Caco-2 (cell line): ENCODE measurements at regions not wholly inside any gene's neighbourhood (a gene's known extent, or its start where the extent isn't known, plus 50 kb on each side); places are given as distances from the start of the nearest gene placed in this dataset.

Source experiments
- BruUV-seq: library from RNA; stranded (reverse); fragments of 400-500 nt; replicated peaks from 2 replicates; lab custom pipeline; 2021; lab: Mats Ljungman, UMichigan
- CTCF ChIA-PET: fragments of 300-600 bp; sonication (Branson Sonifier 250); formaldehyde crosslinking; loops from one replicate; lab custom pipeline; 2022; ENCODE audit warnings: antibody characterized with exemption; lab: Charles Lee
- POLR2A ChIA-PET: fragments of 300-600 bp; sonication (Branson Sonifier 250); formaldehyde crosslinking; loops from one replicate; lab custom pipeline; 2022; ENCODE audit warnings: antibody characterized with exemption; lab: Charles Lee
- DNase-seq, 2 experiments: peaks; one replicate each; pipeline versions ENCODE4 v3.0.0 to v3.0.0-alpha.2; 2020 to 2022
- H3K27me3 ChIP-seq: replicated peaks from 2 replicates; pipeline ENCODE4 v1.6.0; 2011; ENCODE audit warnings: low read length; ENCODE audit not compliant: control insufficient read depth, insufficient read depth
- H3K36me3 ChIP-seq: 2 replicates; pipeline ENCODE4 v1.5.1; 2011; ENCODE audit warnings: low read length; ENCODE audit not compliant: control insufficient read depth, insufficient read depth
- H3K4me1 ChIP-seq: fragments of 250-450 bp; sonication (Bioruptor Pico); 2 replicates; pipeline ENCODE4 v1.5.1; 2020; ENCODE audit warnings: mild to moderate bottlenecking
- H3K4me3 ChIP-seq: 2 replicates; pipeline ENCODE4 v1.5.1; 2011; ENCODE audit warnings: low read depth, mild to moderate bottlenecking, control low read depth, low read length
- H3K9me3 ChIP-seq: fragments of 250-450 bp; sonication (Bioruptor Pico); 2 replicates; pipeline ENCODE4 v1.5.1; 2020; ENCODE audit warnings: mild to moderate bottlenecking, moderate library complexity
- H3K27ac Mint-ChIP-seq: one replicate; pipeline ENCODE4 v1.8.0; 2022; ENCODE audit warnings: mixed read lengths; ENCODE audit not compliant: unreplicated experiment
- H3K27me3 Mint-ChIP-seq: one replicate; pipeline ENCODE4 v1.8.0; 2022; ENCODE audit warnings: mixed read lengths; ENCODE audit not compliant: insufficient read depth, unreplicated experiment
- H3K36me3 Mint-ChIP-seq: one replicate; pipeline ENCODE4 v1.8.0; 2022; ENCODE audit warnings: mild to moderate bottlenecking, mixed read lengths; ENCODE audit not compliant: insufficient read depth, unreplicated experiment
- H3K4me1 Mint-ChIP-seq: one replicate; pipeline ENCODE4 v1.8.0; 2022; ENCODE audit warnings: low read depth, mixed read lengths; ENCODE audit not compliant: unreplicated experiment
- H3K4me3 Mint-ChIP-seq: one replicate; pipeline ENCODE4 v1.8.0; 2022; ENCODE audit warnings: mild to moderate bottlenecking, moderate library complexity, mixed read lengths; ENCODE audit not compliant: unreplicated experiment
- H3K9me3 Mint-ChIP-seq: one replicate; pipeline ENCODE4 v1.8.0; 2022; ENCODE audit warnings: mixed read lengths; ENCODE audit not compliant: unreplicated experiment
- intact Hi-C: fragments of 100-400 bp; cut with micrococcal nuclease; formaldehyde crosslinking; loops from one replicate; pipeline ENCODE4 v1.10.0; 2022; ENCODE audit not compliant: unreplicated experiment
- TF ChIP-seq, protein P1 (sequence below), 2 experiments: fragments of 200-600 bp in 1 of 2; IDR thresholded peaks; 1 replicate in 1 of 2; 2 replicates in 1 of 2; pipeline versions ENCODE4 v1.5.1 to v1.8.0; 2011 to 2022; ENCODE audit warnings: antibody characterized with exemption in 1 of 2, control low read depth in 1 of 2, inconsistent platforms in 1 of 2, low read depth in 1 of 2, low read length in 1 of 2, mild to moderate bottlenecking in 1 of 2, moderate library complexity in 1 of 2; ENCODE audit not compliant: insufficient read depth in 1 of 2, severe bottlenecking in 1 of 2, unreplicated experiment in 1 of 2

DNA sequence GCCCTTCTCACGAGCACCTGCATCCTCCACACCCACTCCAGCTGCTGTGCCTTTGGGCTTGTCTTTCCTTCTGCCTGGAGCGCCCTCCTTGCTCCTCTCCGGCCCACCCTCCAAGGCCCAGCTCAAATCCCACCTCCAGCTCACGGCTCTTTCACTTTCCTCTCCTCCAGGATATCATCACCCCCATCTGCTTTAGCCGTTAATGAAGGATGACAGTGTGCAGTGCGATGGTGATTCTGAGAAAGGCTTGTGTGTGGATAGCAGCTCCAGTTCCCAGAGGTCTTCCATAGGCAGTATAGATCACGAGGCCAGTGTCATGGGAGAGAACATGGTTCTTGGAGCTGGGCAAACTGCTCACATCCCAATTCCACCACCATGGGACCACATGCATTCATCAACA, 237.4 kb downstream of the TLE3 start:
- intact Hi-C loops: no loop called here
- BruUV-seq: no TSS peak
- no peaks in the 10 kb centered on the region for H3K9me3 ChIP-seq
- Mint-ChIP-seq H3K9me3 (no peaks in the 10 kb centered on the region), H3K36me3 (no peaks in the 10 kb centered on the region), H3K27me3 (no peaks in the 10 kb centered on the region), H3K4me1 (peaks cover 22% of the 10 kb centered on the region), H3K27ac (no peak overlapping the region), H3K4me3 (no peak overlapping the region)
- no peaks in the 10 kb centered on the region for H3K27me3 ChIP-seq
- H3K4me1 ChIP-seq: peaks cover 29% of the 10 kb centered on the region
- ChIA-PET CTCF (no interaction called here), POLR2A (no interaction called here)
- H3K36me3 ChIP-seq: no peaks in the 10 kb centered on the region
- DNase-seq: no peak
- no peak overlapping the region for H3K4me3 ChIP-seq
- TF ChIP-seq, protein P1, sequence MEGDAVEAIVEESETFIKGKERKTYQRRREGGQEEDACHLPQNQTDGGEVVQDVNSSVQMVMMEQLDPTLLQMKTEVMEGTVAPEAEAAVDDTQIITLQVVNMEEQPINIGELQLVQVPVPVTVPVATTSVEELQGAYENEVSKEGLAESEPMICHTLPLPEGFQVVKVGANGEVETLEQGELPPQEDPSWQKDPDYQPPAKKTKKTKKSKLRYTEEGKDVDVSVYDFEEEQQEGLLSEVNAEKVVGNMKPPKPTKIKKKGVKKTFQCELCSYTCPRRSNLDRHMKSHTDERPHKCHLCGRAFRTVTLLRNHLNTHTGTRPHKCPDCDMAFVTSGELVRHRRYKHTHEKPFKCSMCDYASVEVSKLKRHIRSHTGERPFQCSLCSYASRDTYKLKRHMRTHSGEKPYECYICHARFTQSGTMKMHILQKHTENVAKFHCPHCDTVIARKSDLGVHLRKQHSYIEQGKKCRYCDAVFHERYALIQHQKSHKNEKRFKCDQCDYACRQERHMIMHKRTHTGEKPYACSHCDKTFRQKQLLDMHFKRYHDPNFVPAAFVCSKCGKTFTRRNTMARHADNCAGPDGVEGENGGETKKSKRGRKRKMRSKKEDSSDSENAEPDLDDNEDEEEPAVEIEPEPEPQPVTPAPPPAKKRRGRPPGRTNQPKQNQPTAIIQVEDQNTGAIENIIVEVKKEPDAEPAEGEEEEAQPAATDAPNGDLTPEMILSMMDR (IDR thresholded peaks at IDR 0.05; ENCODE audit: insufficient read depth in 1 of 2, low read depth in 1 of 2, low read length in 1 of 2, severe bottlenecking in 1 of 2, unreplicated experiment in 1 of 2): no peak

DNA sequence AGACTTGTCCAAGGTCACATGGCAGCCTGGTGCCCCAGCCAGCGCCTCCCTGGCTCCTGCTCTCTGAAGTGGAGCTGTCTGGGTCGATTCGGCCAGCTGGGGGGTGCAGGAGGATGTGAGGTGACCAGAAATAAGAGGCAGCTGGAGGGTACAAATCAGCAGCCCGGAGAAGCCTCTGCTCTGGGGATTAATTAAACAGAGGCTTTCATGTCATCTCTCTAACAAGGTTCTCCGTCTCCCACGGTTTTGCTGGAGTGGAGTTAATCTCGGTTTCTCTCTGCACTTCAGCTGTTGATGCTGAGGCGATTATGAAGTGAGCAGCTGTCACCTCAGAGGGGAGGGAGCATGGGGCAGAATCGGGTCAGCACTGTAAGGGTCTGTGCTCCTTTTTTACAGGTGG, 236.8 kb downstream of the TLE3 start:
- DNase-seq: no peak
- Mint-ChIP-seq H3K27ac (no peak overlapping the region), H3K4me1 (peaks cover 22% of the 10 kb centered on the region), H3K4me3 (no peak overlapping the region), H3K36me3 (no peaks in the 10 kb centered on the region), H3K9me3 (no peaks in the 10 kb centered on the region), H3K27me3 (no peaks in the 10 kb centered on the region)
- H3K4me1 ChIP-seq: peaks cover 29% of the 10 kb centered on the region
- TF ChIP-seq, protein P1 (IDR thresholded peaks at IDR 0.05; ENCODE audit: insufficient read depth in 1 of 2, low read depth in 1 of 2, low read length in 1 of 2, severe bottlenecking in 1 of 2, unreplicated experiment in 1 of 2): no peak
- H3K36me3 ChIP-seq: no peaks in the 10 kb centered on the region
- BruUV-seq: no TSS peak
- ChIA-PET CTCF (no interaction called here), POLR2A (no interaction called here)
- no peaks in the 10 kb centered on the region for H3K9me3 ChIP-seq
- intact Hi-C loops: no loop called here
- no peaks in the 10 kb centered on the region for H3K27me3 ChIP-seq
- no peak overlapping the region for H3K4me3 ChIP-seq

DNA sequence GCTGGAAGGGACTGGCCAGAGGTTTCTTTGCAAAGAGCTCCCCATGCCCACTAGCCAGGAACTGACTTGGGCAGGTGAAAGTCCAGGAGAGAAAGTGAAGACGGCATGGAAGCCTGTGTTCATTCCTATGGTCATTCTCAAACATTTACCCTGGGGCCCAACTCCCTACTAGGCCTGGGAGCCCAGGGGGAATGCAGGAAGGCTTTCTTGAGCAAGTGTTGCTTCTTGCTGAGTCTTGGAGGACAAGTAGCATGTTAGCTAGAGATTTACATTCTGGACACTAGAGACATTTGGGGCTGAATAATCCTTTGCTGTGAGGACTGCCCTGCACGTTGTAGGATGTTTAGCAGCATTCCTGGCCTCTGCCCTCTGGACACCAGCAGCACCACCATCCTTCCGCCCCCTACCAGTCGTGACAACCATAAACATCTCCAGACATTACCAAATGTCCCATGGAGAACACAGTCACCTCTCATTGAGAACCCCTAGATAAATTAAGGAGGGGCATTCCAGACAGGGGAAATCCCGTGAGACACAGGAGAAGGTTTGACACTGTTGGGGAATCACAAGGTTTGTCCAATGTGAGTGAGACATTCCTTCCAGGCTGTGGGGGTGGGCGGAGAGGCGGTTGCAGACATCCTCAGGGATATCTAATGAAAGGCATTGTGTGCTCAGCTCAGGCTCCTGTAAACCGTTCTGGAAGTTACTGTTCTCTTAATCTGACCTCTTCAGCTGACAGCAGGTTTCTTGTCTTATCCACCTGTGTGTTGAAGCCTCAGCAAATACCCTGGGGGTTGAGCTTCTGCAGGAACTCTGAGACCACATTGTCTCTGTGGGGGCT, 236.2 kb downstream of the TLE3 start:
- DNase-seq: peak; percentile 46 to 61
- H3K4me1 Mint-ChIP-seq: peaks cover 22% of the 10 kb centered on the region
- BruUV-seq: no TSS peak
- Histone ChIP-seq H3K27me3 (no peaks in the 10 kb centered on the region), H3K4me3 (no peak overlapping the region), H3K9me3 (no peaks in the 10 kb centered on the region), H3K36me3 (no peaks in the 10 kb centered on the region), H3K4me1 (peaks cover 29% of the 10 kb centered on the region)
- H3K27ac Mint-ChIP-seq: no peak overlapping the region
- TF ChIP-seq, protein P1 (IDR thresholded peaks at IDR 0.05; ENCODE audit: insufficient read depth in 1 of 2, low read depth in 1 of 2, low read length in 1 of 2, severe bottlenecking in 1 of 2, unreplicated experiment in 1 of 2): no peak
- no peaks in the 10 kb centered on the region for H3K27me3 Mint-ChIP-seq
- no peaks in the 10 kb centered on the region for H3K36me3 Mint-ChIP-seq
- H3K9me3 Mint-ChIP-seq: no peaks in the 10 kb centered on the region
- no peak overlapping the region for H3K4me3 Mint-ChIP-seq
- ChIA-PET POLR2A (no interaction called here), CTCF (no interaction called here)
- intact Hi-C loops: no loop called here
